Progenitor cell of endocrine pancreas (in vitro differentiated cells): ENCODE measurements at regions not wholly inside any gene's neighbourhood (a gene's known extent, or its start where the extent isn't known, plus 50 kb on each side); places are given as distances from the start of the nearest gene placed in this dataset.

Experiments
- DNase-seq: peaks from one replicate; pipeline ENCODE4 v3.0.0; 2021; ENCODE audit warnings: low spot score; ENCODE audit not compliant: unreplicated experiment
- H3K27ac Mint-ChIP-seq: 2 replicates; pipeline ENCODE4 v1.8.0; 2021; ENCODE audit warnings: mild to moderate bottlenecking, moderate library complexity, mixed read lengths
- H3K27me3 Mint-ChIP-seq: 2 replicates; pipeline ENCODE4 v1.8.0; 2021; ENCODE audit warnings: mixed read lengths
- H3K36me3 Mint-ChIP-seq: 2 replicates; pipeline ENCODE4 v1.8.0; 2022; ENCODE audit warnings: mixed read lengths; ENCODE audit not compliant: insufficient read depth
- H3K4me1 Mint-ChIP-seq: 2 replicates; pipeline ENCODE4 v1.8.0; 2021; ENCODE audit warnings: low read depth, mixed read lengths
- H3K4me3 Mint-ChIP-seq: 2 replicates; pipeline ENCODE4 v1.8.0; 2021; ENCODE audit warnings: low read depth, mild to moderate bottlenecking, moderate library complexity, mixed read lengths
- H3K9me3 Mint-ChIP-seq: 2 replicates; pipeline ENCODE4 v1.8.0; 2021; ENCODE audit warnings: low read depth, mixed read lengths
- TF ChIP-seq, protein P1 (sequence below): fragments of 200-600 bp; sonication (generic); IDR thresholded peaks from one replicate; pipeline ENCODE4 v1.5.0; 2021; ENCODE audit warnings: antibody characterized with exemption, mild to moderate bottlenecking; ENCODE audit not compliant: unreplicated experiment

DNA sequence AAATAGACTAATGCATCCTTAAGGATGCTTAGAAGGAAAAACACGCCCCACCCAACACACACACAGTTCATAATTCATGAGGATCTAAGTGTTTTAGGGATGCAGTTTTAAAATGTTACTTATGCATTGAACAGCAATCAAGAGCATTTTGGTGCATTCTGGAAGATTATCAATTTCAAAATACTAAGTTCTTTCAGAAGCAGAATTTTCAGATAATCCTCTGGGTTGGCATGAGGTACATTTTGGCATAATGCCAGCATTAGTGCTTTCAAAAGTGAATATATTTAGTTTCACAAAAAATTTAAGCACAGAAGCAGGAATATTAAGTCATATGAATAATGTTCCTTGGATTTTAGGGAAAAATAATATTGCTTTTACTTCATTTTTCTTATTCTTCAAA, 937.1 kb downstream of the REEP3 start:
- TF ChIP-seq, protein P1, sequence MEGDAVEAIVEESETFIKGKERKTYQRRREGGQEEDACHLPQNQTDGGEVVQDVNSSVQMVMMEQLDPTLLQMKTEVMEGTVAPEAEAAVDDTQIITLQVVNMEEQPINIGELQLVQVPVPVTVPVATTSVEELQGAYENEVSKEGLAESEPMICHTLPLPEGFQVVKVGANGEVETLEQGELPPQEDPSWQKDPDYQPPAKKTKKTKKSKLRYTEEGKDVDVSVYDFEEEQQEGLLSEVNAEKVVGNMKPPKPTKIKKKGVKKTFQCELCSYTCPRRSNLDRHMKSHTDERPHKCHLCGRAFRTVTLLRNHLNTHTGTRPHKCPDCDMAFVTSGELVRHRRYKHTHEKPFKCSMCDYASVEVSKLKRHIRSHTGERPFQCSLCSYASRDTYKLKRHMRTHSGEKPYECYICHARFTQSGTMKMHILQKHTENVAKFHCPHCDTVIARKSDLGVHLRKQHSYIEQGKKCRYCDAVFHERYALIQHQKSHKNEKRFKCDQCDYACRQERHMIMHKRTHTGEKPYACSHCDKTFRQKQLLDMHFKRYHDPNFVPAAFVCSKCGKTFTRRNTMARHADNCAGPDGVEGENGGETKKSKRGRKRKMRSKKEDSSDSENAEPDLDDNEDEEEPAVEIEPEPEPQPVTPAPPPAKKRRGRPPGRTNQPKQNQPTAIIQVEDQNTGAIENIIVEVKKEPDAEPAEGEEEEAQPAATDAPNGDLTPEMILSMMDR, result no peak
- Mint-ChIP-seq H3K4me1 (no peaks in the 10 kb centered on the region), H3K27ac (no peak overlapping the region), H3K27me3 (no peaks in the 10 kb centered on the region), H3K4me3 (no peak overlapping the region), H3K36me3 (no peaks in the 10 kb centered on the region), H3K9me3 (peaks cover 4% of the 10 kb centered on the region)
- no peak for DNase-seq

DNA sequence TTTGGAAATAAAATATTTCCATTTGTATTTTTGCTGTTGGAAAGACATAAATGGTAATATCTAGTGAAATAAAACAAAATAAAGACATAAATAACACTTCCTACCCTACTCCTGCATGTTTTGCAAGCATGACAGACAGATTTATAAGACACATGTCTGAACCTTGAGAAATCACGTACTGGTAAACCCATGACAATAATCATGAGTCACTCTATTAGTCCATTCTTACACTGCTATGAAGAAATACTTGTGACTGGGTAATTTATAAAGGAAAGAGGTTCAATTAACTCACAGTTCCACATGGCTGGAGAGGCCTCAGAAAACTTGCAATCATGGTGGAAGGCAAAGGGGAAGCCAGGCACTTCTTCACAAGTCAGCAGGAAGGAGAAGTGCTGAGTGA, 942.2 kb downstream of the REEP3 start:
- peaks cover 20% of the 10 kb centered on the region for H3K9me3 Mint-ChIP-seq
- peaks cover 2% of the 10 kb centered on the region for H3K36me3 Mint-ChIP-seq
- no peaks in the 10 kb centered on the region for H3K27me3 Mint-ChIP-seq
- no peak overlapping the region for H3K4me3 Mint-ChIP-seq
- H3K27ac Mint-ChIP-seq, result no peak overlapping the region
- DNase-seq, result no peak
- TF ChIP-seq, protein P1, result no peak
- H3K4me1 Mint-ChIP-seq, result no peaks in the 10 kb centered on the region

DNA sequence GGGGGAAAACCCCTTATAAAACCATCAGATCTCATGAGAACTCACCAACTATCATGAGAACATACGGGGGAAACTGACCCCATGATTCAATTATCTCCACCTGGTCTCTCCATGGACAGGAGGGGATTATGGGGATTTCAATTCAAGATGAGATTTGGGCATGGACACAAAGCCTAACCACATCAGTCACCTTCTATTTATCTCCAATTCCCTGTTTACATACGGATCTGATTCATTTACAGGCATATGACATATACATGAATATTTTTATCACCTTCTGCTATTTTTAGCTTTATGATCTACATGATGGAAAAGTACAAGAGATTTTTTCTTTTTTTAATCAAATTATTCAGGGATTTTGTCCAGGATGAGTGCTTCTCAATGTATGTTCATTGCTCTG, 944.5 kb downstream of the REEP3 start:
- DNase-seq, result no peak
- H3K27ac Mint-ChIP-seq, result no peak overlapping the region
- peaks cover 34% of the 10 kb centered on the region for H3K9me3 Mint-ChIP-seq
- TF ChIP-seq, protein P1, result no peak
- H3K4me1 Mint-ChIP-seq, result no peaks in the 10 kb centered on the region
- peaks cover 2% of the 10 kb centered on the region for H3K36me3 Mint-ChIP-seq
- H3K27me3 Mint-ChIP-seq, result no peaks in the 10 kb centered on the region
- H3K4me3 Mint-ChIP-seq, result no peak overlapping the region

DNA sequence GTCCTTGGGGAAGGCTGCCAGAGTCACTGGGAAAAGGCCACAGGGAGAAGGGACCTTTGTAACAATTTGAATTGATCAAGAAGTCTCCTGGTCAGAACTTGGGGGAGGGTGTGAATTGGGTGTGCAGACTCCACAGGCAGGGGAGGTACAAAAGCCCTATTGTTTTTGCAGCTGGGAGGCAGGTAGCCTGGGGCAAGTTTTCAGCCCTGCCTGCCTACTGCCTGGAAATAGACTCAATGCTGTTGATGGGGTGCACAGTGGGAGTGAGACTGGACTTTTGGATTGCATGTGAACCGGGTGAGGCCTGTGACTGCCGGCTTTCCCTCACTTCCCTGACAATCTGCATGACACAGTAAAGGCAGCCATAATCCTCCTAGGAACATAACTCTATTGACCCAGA, 947.0 kb downstream of the REEP3 start:
- H3K36me3 Mint-ChIP-seq, result peaks cover 2% of the 10 kb centered on the region
- no peaks in the 10 kb centered on the region for H3K4me1 Mint-ChIP-seq
- no peaks in the 10 kb centered on the region for H3K27me3 Mint-ChIP-seq
- no peak overlapping the region for H3K4me3 Mint-ChIP-seq
- no peak overlapping the region for H3K27ac Mint-ChIP-seq
- DNase-seq, result no peak
- TF ChIP-seq, protein P1, result no peak
- H3K9me3 Mint-ChIP-seq, result peaks cover 36% of the 10 kb centered on the region

DNA sequence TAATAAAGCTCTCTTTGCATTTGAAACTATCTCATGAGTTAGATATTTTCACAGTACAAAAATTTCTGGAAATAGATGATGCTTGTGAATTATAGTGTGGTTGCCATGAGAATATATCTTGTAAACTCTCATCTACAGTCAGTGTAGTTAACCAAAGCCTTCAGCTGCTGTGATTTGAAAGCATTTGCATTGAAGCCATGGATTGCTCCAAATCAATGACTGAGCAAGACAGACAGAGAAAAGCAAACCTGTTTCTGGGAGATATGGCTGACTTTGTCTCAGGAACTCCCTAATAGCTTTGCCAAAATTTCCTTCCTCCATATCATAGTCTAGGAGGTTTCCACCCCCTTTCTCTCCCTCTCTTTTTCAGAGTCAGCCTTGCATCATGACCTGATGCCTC, 955.3 kb downstream of the REEP3 start:
- DNase-seq, result no peak
- no peaks in the 10 kb centered on the region for H3K36me3 Mint-ChIP-seq
- peaks cover 11% of the 10 kb centered on the region for H3K9me3 Mint-ChIP-seq
- H3K4me1 Mint-ChIP-seq, result no peaks in the 10 kb centered on the region
- H3K4me3 Mint-ChIP-seq, result no peak overlapping the region
- no peaks in the 10 kb centered on the region for H3K27me3 Mint-ChIP-seq
- TF ChIP-seq, protein P1, result no peak
- H3K27ac Mint-ChIP-seq, result no peak overlapping the region
